ENCODE measurements at regions not wholly inside any gene's neighbourhood (a gene's known extent, or its start where the extent isn't known, plus 50 kb on each side); places are given as distances from the start of the nearest gene placed in this dataset.

GRCh38 chr17:77883213-77883650, 75.3 kb upstream of the TNRC6C start:
- no peak for DNase-seq

- DNase-seq, result peak; percentile 44
These were observed 74.5 kb upstream of the TNRC6C start for GRCh38 chr17:77884019-77884418.

- no peak for DNase-seq
These were observed 73.4 kb upstream of the TNRC6C start for GRCh38 chr17:77884967-77885641.

GRCh38 chr17:77885678-77886386, 72.7 kb upstream of the TNRC6C start:
- no peak for DNase-seq

GRCh38 chr17:77886387-77886728, 72.1 kb upstream of the TNRC6C start:
- DNase-seq, result peak; percentile 21

- DNase-seq, result no peak
These were observed 71.4 kb upstream of the TNRC6C start for GRCh38 chr17:77887110-77887463.

- peak; percentile 86 for DNase-seq
These were observed 70.8 kb upstream of the TNRC6C start for GRCh38 chr17:77887464-77888241.

- DNase-seq, result no peak
These were observed 70.0 kb upstream of the TNRC6C start for GRCh38 chr17:77888242-77889134.

GRCh38 chr17:77889135-77889505, 69.4 kb upstream of the TNRC6C start:
- no peak for DNase-seq

- DNase-seq, result no peak
These were observed 68.4 kb upstream of the TNRC6C start for GRCh38 chr17:77889866-77890760.

GRCh38 chr17:77890771-77891170, 67.7 kb upstream of the TNRC6C start:
- DNase-seq, result no peak

GRCh38 chr17:77891602-77892001, 66.9 kb upstream of the TNRC6C start:
- DNase-seq, result no peak

GRCh38 chr17:77892031-77892430, 66.5 kb upstream of the TNRC6C start:
- DNase-seq, result no peak

GRCh38 chr17:77892469-77893143, 65.9 kb upstream of the TNRC6C start:
- DNase-seq, result no peak

- no peak for DNase-seq
These were observed 65.1 kb upstream of the TNRC6C start for GRCh38 chr17:77893144-77894044.

- DNase-seq, result no peak
These were observed 64.2 kb upstream of the TNRC6C start for GRCh38 chr17:77894126-77894956.

- DNase-seq, result no peak
These were observed 60.7 kb upstream of the TNRC6C start for GRCh38 chr17:77897741-77898301.

- DNase-seq, result no peak
These were observed 59.7 kb upstream of the TNRC6C start for GRCh38 chr17:77898521-77899434.

Measured in CD4-positive, alpha-beta T cell treated with Interleukin-21 for 1 hour (primary cell).